ENCODE measurements at regions not wholly inside any gene's neighbourhood (a gene's known extent, or its start where the extent isn't known, plus 50 kb on each side); places are given as distances from the start of the nearest gene placed in this dataset.

DNA sequence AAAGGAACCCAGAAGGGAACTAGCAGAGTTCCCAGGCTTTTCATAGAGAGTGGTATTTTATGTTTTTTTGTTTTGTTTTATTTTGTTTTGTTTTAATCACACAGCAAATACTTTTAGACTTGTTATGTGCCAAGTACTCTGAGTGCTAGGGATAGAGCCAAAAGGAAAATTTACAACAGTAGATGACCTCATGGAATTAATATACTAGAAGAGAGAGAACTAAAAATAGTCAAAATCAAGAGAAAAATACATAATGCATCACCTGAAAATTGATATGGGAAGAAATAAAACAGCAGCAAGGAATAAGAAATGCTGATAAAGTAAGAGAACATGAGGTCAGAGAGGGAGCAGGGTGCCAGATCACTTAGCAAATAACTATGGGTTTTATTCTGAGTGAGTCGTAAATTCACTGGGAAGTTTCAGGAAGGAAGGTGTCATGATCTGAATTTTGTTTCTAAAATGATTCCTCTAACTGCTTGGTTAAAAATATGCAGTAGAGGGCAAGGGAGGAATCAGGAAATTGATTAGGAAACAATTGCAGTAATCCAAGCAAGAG, 351.0 kb downstream of the ANKRD7 start:
- TF ChIP-seq, protein P1, sequence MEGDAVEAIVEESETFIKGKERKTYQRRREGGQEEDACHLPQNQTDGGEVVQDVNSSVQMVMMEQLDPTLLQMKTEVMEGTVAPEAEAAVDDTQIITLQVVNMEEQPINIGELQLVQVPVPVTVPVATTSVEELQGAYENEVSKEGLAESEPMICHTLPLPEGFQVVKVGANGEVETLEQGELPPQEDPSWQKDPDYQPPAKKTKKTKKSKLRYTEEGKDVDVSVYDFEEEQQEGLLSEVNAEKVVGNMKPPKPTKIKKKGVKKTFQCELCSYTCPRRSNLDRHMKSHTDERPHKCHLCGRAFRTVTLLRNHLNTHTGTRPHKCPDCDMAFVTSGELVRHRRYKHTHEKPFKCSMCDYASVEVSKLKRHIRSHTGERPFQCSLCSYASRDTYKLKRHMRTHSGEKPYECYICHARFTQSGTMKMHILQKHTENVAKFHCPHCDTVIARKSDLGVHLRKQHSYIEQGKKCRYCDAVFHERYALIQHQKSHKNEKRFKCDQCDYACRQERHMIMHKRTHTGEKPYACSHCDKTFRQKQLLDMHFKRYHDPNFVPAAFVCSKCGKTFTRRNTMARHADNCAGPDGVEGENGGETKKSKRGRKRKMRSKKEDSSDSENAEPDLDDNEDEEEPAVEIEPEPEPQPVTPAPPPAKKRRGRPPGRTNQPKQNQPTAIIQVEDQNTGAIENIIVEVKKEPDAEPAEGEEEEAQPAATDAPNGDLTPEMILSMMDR (IDR thresholded peaks at IDR 0.05): no peak
- no peak for TF ChIP-seq POLR2A (IDR thresholded peaks at IDR 0.05)
